ENCODE measurements at regions not wholly inside any gene's neighbourhood (a gene's known extent, or its start where the extent isn't known, plus 50 kb on each side); places are given as distances from the start of the nearest gene placed in this dataset.

DNA sequence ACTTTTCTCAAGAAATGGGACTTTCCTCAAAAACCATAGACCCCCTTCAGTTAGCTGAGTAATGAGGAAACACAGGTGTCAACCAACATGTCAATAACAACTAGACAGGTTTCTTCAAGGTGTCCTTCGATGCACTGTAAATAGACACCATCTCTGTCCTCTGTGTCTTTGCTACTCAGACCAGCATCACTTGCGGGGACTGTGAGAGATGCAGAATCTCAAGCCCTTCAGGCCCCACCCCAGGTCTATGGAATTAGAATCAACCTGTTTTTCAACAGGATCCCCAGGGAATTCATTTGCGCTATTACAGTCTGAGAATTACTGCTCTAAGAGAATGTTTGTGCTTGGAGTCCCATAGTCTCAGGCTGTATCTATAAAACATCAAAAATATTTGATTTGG lies 469.9 kb downstream of the COG6 start:
- POLR2A ChIA-PET, result no interaction called here
- Mint-ChIP-seq H3K9me3 (ENCODE audit: unreplicated experiment) (no peaks in the 10 kb centered on the region), H3K27ac (ENCODE audit: unreplicated experiment) (no peak overlapping the region), H3K4me1 (ENCODE audit: low read depth, unreplicated experiment) (no peaks in the 10 kb centered on the region), H3K36me3 (ENCODE audit: insufficient read depth, unreplicated experiment) (no peaks in the 10 kb centered on the region), H3K4me3 (ENCODE audit: unreplicated experiment) (no peak overlapping the region), H3K27me3 (ENCODE audit: insufficient read depth, unreplicated experiment) (no peaks in the 10 kb centered on the region)
- Histone ChIP-seq H3K4me3 (ENCODE audit: low read depth, low read length) (no peak overlapping the region), H3K27me3 (replicated peaks; ENCODE audit: control insufficient read depth, insufficient read depth, low read length) (peaks cover 2% of the 10 kb centered on the region; the same call in 1 of the 2 replicates), H3K4me1 (no peaks in the 10 kb centered on the region), H3K9me3 (no peaks in the 10 kb centered on the region), H3K36me3 (ENCODE audit: control insufficient read depth, insufficient read depth, low read length) (no peaks in the 10 kb centered on the region)
- DNase-seq, result no peak
- CTCF ChIA-PET, result no interaction called here
- TF ChIP-seq, protein P1, sequence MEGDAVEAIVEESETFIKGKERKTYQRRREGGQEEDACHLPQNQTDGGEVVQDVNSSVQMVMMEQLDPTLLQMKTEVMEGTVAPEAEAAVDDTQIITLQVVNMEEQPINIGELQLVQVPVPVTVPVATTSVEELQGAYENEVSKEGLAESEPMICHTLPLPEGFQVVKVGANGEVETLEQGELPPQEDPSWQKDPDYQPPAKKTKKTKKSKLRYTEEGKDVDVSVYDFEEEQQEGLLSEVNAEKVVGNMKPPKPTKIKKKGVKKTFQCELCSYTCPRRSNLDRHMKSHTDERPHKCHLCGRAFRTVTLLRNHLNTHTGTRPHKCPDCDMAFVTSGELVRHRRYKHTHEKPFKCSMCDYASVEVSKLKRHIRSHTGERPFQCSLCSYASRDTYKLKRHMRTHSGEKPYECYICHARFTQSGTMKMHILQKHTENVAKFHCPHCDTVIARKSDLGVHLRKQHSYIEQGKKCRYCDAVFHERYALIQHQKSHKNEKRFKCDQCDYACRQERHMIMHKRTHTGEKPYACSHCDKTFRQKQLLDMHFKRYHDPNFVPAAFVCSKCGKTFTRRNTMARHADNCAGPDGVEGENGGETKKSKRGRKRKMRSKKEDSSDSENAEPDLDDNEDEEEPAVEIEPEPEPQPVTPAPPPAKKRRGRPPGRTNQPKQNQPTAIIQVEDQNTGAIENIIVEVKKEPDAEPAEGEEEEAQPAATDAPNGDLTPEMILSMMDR (IDR thresholded peaks at IDR 0.05; ENCODE audit: insufficient read depth in 1 of 2, low read depth in 1 of 2, low read length in 1 of 2, severe bottlenecking in 1 of 2, unreplicated experiment in 1 of 2), result no peak
- no TSS peak for BruUV-seq (replicated peaks)
- intact Hi-C loops (cut with micrococcal nuclease; ENCODE audit: unreplicated experiment), result no loop called here

DNA sequence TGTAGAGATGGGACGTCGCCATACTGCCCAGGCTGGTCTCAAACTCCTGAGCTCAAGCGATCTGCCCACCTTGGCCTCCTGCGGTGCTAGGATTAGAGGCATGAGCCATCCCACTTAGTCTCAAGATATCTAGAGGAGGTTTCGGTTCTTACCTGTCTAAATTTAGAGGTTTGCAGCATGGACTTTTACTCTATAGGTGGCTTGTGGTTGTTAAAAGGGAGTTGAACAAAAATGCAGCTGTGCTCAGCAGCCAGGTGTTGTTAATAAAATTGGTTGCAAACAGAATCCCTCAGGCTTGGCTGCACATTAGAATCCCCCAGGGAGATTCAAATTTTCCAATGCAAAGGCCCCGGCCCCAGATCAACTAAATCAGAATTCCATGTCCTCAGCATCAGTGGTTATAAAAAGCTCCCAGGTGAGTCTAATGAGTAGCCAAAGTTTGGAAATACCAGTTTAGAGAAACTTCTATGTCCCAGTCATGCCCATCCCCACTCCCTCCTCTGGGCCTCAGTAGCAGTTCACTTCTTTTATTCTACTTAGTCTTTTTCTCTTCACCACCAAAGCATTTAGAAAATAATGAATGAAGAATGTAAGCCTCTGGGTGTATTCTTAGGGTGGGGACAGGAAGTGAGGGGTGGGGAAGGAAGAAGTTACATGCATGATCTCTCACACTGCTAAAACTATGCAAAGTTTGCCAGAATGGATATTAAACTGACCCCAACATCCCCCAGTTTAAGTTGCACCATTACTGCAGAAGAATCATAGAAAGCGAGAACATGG lies 471.0 kb downstream of the COG6 start:
- ChIA-PET CTCF (interaction anchor here (0.6 kb wide), 1 partner anchor 15 kb away, joined by 3 read pairs; no protein-coding TSS in a partner anchor), POLR2A (no interaction called here)
- TF ChIP-seq, protein P1 (IDR thresholded peaks at IDR 0.05; ENCODE audit: insufficient read depth in 1 of 2, low read depth in 1 of 2, low read length in 1 of 2, severe bottlenecking in 1 of 2, unreplicated experiment in 1 of 2), result no peak
- DNase-seq, result no peak
- Mint-ChIP-seq H3K27ac (ENCODE audit: unreplicated experiment) (no peak overlapping the region), H3K4me3 (ENCODE audit: unreplicated experiment) (no peak overlapping the region), H3K36me3 (ENCODE audit: insufficient read depth, unreplicated experiment) (no peaks in the 10 kb centered on the region), H3K27me3 (ENCODE audit: insufficient read depth, unreplicated experiment) (no peaks in the 10 kb centered on the region), H3K9me3 (ENCODE audit: unreplicated experiment) (no peaks in the 10 kb centered on the region), H3K4me1 (ENCODE audit: low read depth, unreplicated experiment) (no peaks in the 10 kb centered on the region)
- H3K4me1 ChIP-seq, result no peaks in the 10 kb centered on the region
- H3K9me3 ChIP-seq, result no peaks in the 10 kb centered on the region
- H3K27me3 ChIP-seq (replicated peaks; ENCODE audit: control insufficient read depth, insufficient read depth, low read length), result peaks cover 2% of the 10 kb centered on the region; the same call in 1 of the 2 replicates
- no peak overlapping the region for H3K4me3 ChIP-seq (ENCODE audit: low read depth, low read length)
- no TSS peak for BruUV-seq (replicated peaks)
- no peaks in the 10 kb centered on the region for H3K36me3 ChIP-seq (ENCODE audit: control insufficient read depth, insufficient read depth, low read length)
- intact Hi-C loops (cut with micrococcal nuclease; ENCODE audit: unreplicated experiment), result no loop called here

DNA sequence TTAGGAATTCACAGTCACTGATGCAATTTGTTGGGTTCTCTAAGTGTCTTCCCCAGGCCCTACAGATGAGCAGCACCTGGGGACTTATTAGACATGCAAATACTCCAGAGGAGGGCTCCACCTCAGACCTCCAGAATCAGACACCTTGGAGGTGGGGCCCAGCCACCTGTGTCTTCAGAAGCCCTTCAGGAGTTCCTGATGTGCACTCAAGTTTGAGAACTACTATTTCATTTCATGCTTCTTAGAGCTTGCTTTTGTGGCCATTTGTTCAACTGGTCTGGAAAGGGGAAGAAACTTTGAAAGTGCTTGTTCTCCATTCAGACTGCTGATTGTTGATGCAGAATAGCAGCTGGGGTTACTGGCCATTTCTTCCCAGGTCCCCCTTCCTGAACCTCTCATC lies 472.0 kb downstream of the COG6 start:
- Histone ChIP-seq H3K4me1 (no peaks in the 10 kb centered on the region), H3K4me3 (ENCODE audit: low read depth, low read length) (no peak overlapping the region), H3K36me3 (ENCODE audit: control insufficient read depth, insufficient read depth, low read length) (no peaks in the 10 kb centered on the region), H3K27me3 (replicated peaks; ENCODE audit: control insufficient read depth, insufficient read depth, low read length) (peaks cover 2% of the 10 kb centered on the region; the same call in 1 of the 2 replicates), H3K9me3 (no peaks in the 10 kb centered on the region)
- Mint-ChIP-seq H3K4me3 (ENCODE audit: unreplicated experiment) (no peak overlapping the region), H3K9me3 (ENCODE audit: unreplicated experiment) (no peaks in the 10 kb centered on the region), H3K27ac (ENCODE audit: unreplicated experiment) (no peak overlapping the region), H3K4me1 (ENCODE audit: low read depth, unreplicated experiment) (no peaks in the 10 kb centered on the region), H3K36me3 (ENCODE audit: insufficient read depth, unreplicated experiment) (no peaks in the 10 kb centered on the region), H3K27me3 (ENCODE audit: insufficient read depth, unreplicated experiment) (no peaks in the 10 kb centered on the region)
- TF ChIP-seq, protein P1 (IDR thresholded peaks at IDR 0.05; ENCODE audit: insufficient read depth in 1 of 2, low read depth in 1 of 2, low read length in 1 of 2, severe bottlenecking in 1 of 2, unreplicated experiment in 1 of 2), result no peak
- intact Hi-C loops (cut with micrococcal nuclease; ENCODE audit: unreplicated experiment), result no loop called here
- BruUV-seq (replicated peaks), result no TSS peak
- no peak for DNase-seq
- CTCF ChIA-PET, result no interaction called here
- POLR2A ChIA-PET, result no interaction called here

Data from Caco-2 (cell line).